WTC11 (cell line): ENCODE measurements at regions not wholly inside any gene's neighbourhood (a gene's known extent, or its start where the extent isn't known, plus 50 kb on each side); places are given as distances from the start of the nearest gene placed in this dataset.

ENCODE experiments used
- ATF3 ChIP-seq: sonication (generic); formaldehyde crosslinking; conservative IDR thresholded peaks from 2 replicates; pipeline ENCODE4 v1.8.1; 2022; ENCODE audit warnings: mild to moderate bottlenecking, missing genetic modification reagents
- CREM ChIP-seq: sonication (generic); formaldehyde crosslinking; IDR thresholded peaks from 2 replicates; pipeline ENCODE4 v1.8.1; 2022; ENCODE audit warnings: mild to moderate bottlenecking, missing genetic modification reagents, moderate library complexity
- CTCF ChIP-seq: fragments of 200-600 bp; IDR thresholded peaks from 2 replicates; pipeline ENCODE4 v1.8.0; 2022; ENCODE audit warnings: antibody characterized with exemption
- ETV6 ChIP-seq: sonication (generic); formaldehyde crosslinking; IDR thresholded peaks from 2 replicates; pipeline ENCODE4 v1.8.1; 2022; ENCODE audit warnings: mild to moderate bottlenecking, missing genetic modification reagents
- IRF1 ChIP-seq: sonication (generic); formaldehyde crosslinking; IDR thresholded peaks from 2 replicates; pipeline ENCODE4 v1.8.0; 2023; ENCODE audit warnings: missing genetic modification reagents
- NFE2L1 ChIP-seq: sonication (generic); formaldehyde crosslinking; IDR thresholded peaks from 2 replicates; pipeline ENCODE4 v1.8.1; 2023; ENCODE audit warnings: missing genetic modification reagents
- NFYB ChIP-seq: sonication (generic); formaldehyde crosslinking; conservative IDR thresholded peaks from 2 replicates; pipeline ENCODE4 v1.8.0; 2022; ENCODE audit warnings: low read depth, missing genetic modification reagents
- SMAD4 ChIP-seq: sonication (generic); formaldehyde crosslinking; IDR thresholded peaks from 2 replicates; pipeline ENCODE4 v1.8.0; 2022; ENCODE audit warnings: mild to moderate bottlenecking, missing genetic modification reagents
- SOX15 ChIP-seq: fragments of 250-450 bp; sonication (Bioruptor Pico); IDR thresholded peaks from 2 replicates; pipeline ENCODE4 v1.9.0; 2021; ENCODE audit warnings: mild to moderate bottlenecking
- SP1 ChIP-seq: sonication (generic); formaldehyde crosslinking; conservative IDR thresholded peaks from 2 replicates; pipeline ENCODE4 v1.8.1; 2022; ENCODE audit warnings: missing genetic modification reagents
- USF1 ChIP-seq: sonication (generic); formaldehyde crosslinking; IDR thresholded peaks from 2 replicates; pipeline ENCODE4 v1.8.0; 2022; ENCODE audit warnings: mild to moderate bottlenecking, missing genetic modification reagents
- ZBTB21 ChIP-seq: sonication (generic); formaldehyde crosslinking; IDR thresholded peaks from 2 replicates; pipeline ENCODE4 v1.8.1; 2023; ENCODE audit warnings: mild to moderate bottlenecking, missing genetic modification reagents, borderline replicate concordance
- ZNF317 ChIP-seq: sonication (generic); formaldehyde crosslinking; IDR thresholded peaks from 2 replicates; pipeline ENCODE4 v1.8.1; 2023; ENCODE audit warnings: low read depth, mild to moderate bottlenecking, moderate library complexity, missing genetic modification reagents, borderline replicate concordance
- ZNF512 ChIP-seq: sonication (generic); formaldehyde crosslinking; IDR thresholded peaks from 2 replicates; pipeline ENCODE4 v1.8.1; 2022; ENCODE audit warnings: missing genetic modification reagents, borderline replicate concordance

- TF ChIP-seq CREM (CRISPR knock-in tag), result no peak
- no peak for TF ChIP-seq USF1 (CRISPR knock-in tag)
- no peak for TF ChIP-seq SOX15 (CRISPR knock-in tag)
- no peak for TF ChIP-seq SP1
- no peak for TF ChIP-seq CTCF
- TF ChIP-seq ZBTB21 (CRISPR knock-in tag), result no peak
- TF ChIP-seq NFYB, result no peak
- TF ChIP-seq ATF3 (CRISPR knock-in tag), result no peak
- no peak for TF ChIP-seq SMAD4
- no peak for TF ChIP-seq IRF1 (CRISPR knock-in tag)
- no peak for TF ChIP-seq ZNF512 (CRISPR knock-in tag)
- TF ChIP-seq NFE2L1 (CRISPR knock-in tag), result no peak
- TF ChIP-seq ZNF317, result no peak
- TF ChIP-seq ETV6 (CRISPR knock-in tag), result no peak
Observed at GRCh38 chr2:83459456-83459855, 999.6 kb downstream of the SUCLG1 start.
